ENCODE measurements at regions not wholly inside any gene's neighbourhood (a gene's known extent, or its start where the extent isn't known, plus 50 kb on each side); places are given as distances from the start of the nearest gene placed in this dataset.

DNA sequence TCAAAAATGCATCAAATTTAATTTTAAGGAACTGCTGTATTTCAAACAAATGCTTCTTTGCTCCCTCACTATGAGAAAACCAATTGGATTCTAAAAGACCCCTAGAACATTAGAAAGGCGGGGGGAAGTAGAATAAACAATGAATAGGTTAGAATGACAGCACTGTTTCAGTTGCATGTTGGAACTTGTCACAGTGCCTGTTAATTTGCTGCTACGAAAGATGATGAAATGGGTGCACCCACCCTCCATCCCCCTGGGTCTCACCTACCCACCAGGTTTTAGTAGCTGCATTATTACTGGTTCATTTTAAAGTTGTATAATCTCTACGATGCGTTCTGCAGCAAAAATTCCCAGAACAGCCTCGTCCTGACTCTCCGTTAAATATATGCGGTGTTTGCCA is 193.0 kb upstream of the COPS8 start:
- H3K36me3 ChIP-seq, result no peaks in the 10 kb centered on the region
- no peak for TF ChIP-seq CTCF (IDR thresholded peaks at IDR 0.05)
- H3K9me3 ChIP-seq, result no peaks in the 10 kb centered on the region
- ATAC-seq (no peak), DNase-seq (no peak)
- H3K27me3 ChIP-seq (ENCODE audit: low read depth), result peaks cover 5% of the 10 kb centered on the region
- H3K27ac ChIP-seq, result no peak overlapping the region
- intact Hi-C loops (cut with DNase I), result no loop called here
- no peak overlapping the region for H3K4me3 ChIP-seq
- H3K4me1 ChIP-seq, result peaks cover 12% of the 10 kb centered on the region

DNA sequence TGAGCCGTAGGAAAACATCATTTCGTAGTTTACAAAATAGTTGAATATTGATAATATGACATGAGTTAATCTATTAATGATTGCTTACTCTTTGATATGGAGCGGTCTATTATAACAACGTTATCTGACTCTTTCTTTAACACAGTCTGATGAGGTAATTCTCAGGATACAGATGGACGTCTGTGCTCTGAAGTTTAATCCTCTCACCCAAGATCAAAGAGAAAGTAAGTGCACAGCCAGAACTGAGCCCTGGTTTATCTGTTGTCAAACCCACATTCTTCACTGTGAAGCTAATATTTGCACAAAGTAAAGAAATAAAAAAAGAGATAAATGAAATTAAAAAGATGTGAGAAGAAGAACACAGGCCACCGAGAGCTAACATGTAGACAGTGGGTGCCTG is 190.9 kb upstream of the COPS8 start:
- Histone ChIP-seq H3K4me3 (no peak overlapping the region), H3K9me3 (no peaks in the 10 kb centered on the region), H3K27me3 (ENCODE audit: low read depth) (no peaks in the 10 kb centered on the region), H3K27ac (no peak overlapping the region), H3K36me3 (no peaks in the 10 kb centered on the region), H3K4me1 (no peaks in the 10 kb centered on the region)
- no peak for TF ChIP-seq CTCF (IDR thresholded peaks at IDR 0.05)
- DNase-seq, result no peak
- ATAC-seq, result no peak
- intact Hi-C loops (cut with DNase I), result no loop called here

DNA sequence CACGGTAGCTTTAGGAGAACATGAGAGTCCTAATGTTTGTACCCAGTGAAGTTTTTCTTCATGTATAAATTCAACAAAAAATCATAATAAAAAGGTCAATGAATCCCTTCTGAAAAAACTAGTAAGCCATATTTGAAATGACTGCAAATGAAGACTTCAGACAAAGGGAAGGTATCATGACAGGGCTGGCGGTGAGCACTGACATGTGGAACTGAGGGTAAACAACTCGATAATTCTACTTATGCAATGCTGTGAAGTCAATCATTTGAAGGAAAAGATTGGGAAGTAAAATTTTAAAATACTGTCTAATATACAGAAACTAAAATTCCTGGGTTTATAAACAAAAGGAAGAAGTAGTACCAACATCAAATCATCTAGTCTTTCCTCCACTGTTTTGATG is 190.2 kb upstream of the COPS8 start:
- Histone ChIP-seq H3K4me1 (no peaks in the 10 kb centered on the region), H3K36me3 (no peaks in the 10 kb centered on the region), H3K4me3 (no peak overlapping the region), H3K27me3 (ENCODE audit: low read depth) (no peaks in the 10 kb centered on the region), H3K9me3 (no peaks in the 10 kb centered on the region), H3K27ac (no peak overlapping the region)
- ATAC-seq (no peak), DNase-seq (no peak)
- intact Hi-C loops (cut with DNase I), result no loop called here
- no peak for TF ChIP-seq CTCF (IDR thresholded peaks at IDR 0.05)

DNA sequence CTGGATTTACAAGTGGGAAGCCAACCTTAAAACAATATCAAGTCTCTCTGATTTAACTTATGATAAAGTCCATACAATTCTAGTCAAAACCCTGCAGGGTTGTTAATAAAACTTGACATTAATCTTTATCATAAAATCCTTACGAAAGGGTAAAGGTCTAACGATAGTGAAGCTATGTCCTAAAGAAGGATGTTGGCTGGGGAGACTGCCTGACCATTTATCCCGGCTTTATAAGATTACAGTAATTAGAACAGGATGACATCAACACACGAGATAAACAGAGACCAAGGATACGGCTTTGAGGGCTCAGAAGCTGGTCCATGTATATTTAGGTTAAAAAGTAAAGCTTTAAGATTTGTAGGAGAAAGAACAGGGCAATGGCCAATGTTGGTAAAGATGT is 189.0 kb upstream of the COPS8 start:
- DNase-seq (no peak), ATAC-seq (no peak)
- H3K27ac ChIP-seq, result no peak overlapping the region
- H3K4me1 ChIP-seq, result no peaks in the 10 kb centered on the region
- no peak overlapping the region for H3K4me3 ChIP-seq
- intact Hi-C loops (cut with DNase I), result no loop called here
- H3K36me3 ChIP-seq, result no peaks in the 10 kb centered on the region
- no peaks in the 10 kb centered on the region for H3K9me3 ChIP-seq
- no peaks in the 10 kb centered on the region for H3K27me3 ChIP-seq (ENCODE audit: low read depth)
- TF ChIP-seq CTCF (IDR thresholded peaks at IDR 0.05), result no peak

DNA sequence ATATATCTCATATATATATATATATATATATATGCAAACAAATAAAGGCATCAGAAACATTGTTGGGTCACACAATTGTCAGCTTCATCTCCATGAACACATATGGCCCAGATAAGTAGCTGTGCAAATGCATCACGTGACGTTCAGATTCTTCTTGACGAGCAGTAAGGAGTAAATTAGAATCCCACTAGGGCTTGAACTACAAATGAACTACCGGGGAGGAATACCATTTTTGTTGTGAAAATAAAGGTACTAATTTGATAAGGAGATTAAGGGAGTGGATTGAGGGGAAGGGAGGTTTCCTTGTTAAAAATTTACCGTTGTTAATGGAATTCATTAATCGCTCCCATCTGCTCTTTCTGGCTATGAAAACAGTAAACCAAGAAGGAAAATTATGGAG is 186.5 kb upstream of the COPS8 start:
- Histone ChIP-seq H3K27me3 (ENCODE audit: low read depth) (no peaks in the 10 kb centered on the region), H3K9me3 (no peaks in the 10 kb centered on the region), H3K4me3 (no peak overlapping the region), H3K27ac (no peak overlapping the region), H3K36me3 (no peaks in the 10 kb centered on the region), H3K4me1 (no peaks in the 10 kb centered on the region)
- intact Hi-C loops (cut with DNase I), result no loop called here
- no peak for ATAC-seq
- DNase-seq, result no peak
- TF ChIP-seq CTCF (IDR thresholded peaks at IDR 0.05), result no peak

Measured in lower lobe of right lung (tissue), 2 donors.